NOMO-1 treated with DMSO at 0.1 percent for 48 hours (cell line): ENCODE measurements at regions not wholly inside any gene's neighbourhood (a gene's known extent, or its start where the extent isn't known, plus 50 kb on each side); places are given as distances from the start of the nearest gene placed in this dataset.

Experiments
- DNase-seq: peaks from one replicate; lab custom pipeline; 2025; ENCODE audit not compliant: unreplicated experiment; lab: John Stamatoyannopoulos, UW

- no peak for DNase-seq
These were observed 68.3 kb upstream of the LINC01488 start for GRCh38 chr11:69413015-69413801.

GRCh38 chr11:69413993-69414392 lies 67.5 kb upstream of the LINC01488 start:
- DNase-seq = no peak

GRCh38 chr11:69414773-69415187 lies 66.7 kb upstream of the LINC01488 start:
- no peak for DNase-seq

GRCh38 chr11:69415411-69416142 lies 65.9 kb upstream of the LINC01488 start:
- no peak for DNase-seq

- no peak for DNase-seq
These were observed 65.3 kb upstream of the LINC01488 start for GRCh38 chr11:69416143-69416515.

GRCh38 chr11:69416762-69417698 lies 64.4 kb upstream of the LINC01488 start:
- DNase-seq = no peak

GRCh38 chr11:69417699-69418085 lies 63.8 kb upstream of the LINC01488 start:
- DNase-seq = no peak

- no peak for DNase-seq
These were observed 62.7 kb upstream of the LINC01488 start for GRCh38 chr11:69418576-69419296.

- no peak for DNase-seq
These were observed 61.6 kb upstream of the LINC01488 start for GRCh38 chr11:69419662-69420395.

GRCh38 chr11:69422645-69423044 lies 58.8 kb upstream of the LINC01488 start:
- DNase-seq = no peak

- no peak for DNase-seq
These were observed 58.3 kb upstream of the LINC01488 start for GRCh38 chr11:69423181-69423580.

GRCh38 chr11:69423611-69424385 lies 57.7 kb upstream of the LINC01488 start:
- no peak for DNase-seq

GRCh38 chr11:69424748-69425147 lies 56.7 kb upstream of the LINC01488 start:
- DNase-seq = no peak

- DNase-seq = no peak
These were observed 56.0 kb upstream of the LINC01488 start for GRCh38 chr11:69425444-69425843.

GRCh38 chr11:69425895-69426544 lies 55.4 kb upstream of the LINC01488 start:
- DNase-seq = no peak

- DNase-seq = no peak
These were observed 54.1 kb upstream of the LINC01488 start for GRCh38 chr11:69427337-69427736.

- DNase-seq = no peak
These were observed 53.3 kb upstream of the LINC01488 start for GRCh38 chr11:69427906-69428880.
